NCI-H2029 (cell line): ENCODE measurements at regions not wholly inside any gene's neighbourhood (a gene's known extent, or its start where the extent isn't known, plus 50 kb on each side); places are given as distances from the start of the nearest gene placed in this dataset.

Experiments
- DNase-seq: peaks from one replicate; lab custom pipeline; 2025; lab: John Stamatoyannopoulos, UW

DNA sequence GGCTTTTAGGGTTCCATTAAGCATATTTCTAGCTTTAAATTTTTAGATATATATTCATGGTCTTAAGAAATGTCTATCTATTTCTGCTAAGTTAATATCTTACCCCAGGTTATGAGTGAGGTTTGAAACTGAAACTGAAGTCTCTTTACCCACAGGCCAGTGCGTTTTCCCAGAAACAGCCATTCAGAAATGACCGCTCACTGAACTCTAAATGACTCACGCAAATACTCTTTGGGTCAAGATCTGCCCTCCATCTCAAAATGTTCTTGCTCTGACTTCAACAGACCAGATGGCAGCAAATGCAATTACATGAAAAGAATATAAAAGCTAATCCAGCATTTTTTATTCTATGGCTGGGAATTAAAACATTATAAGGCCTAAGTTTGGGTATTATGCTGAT, 315.2 kb downstream of the TDRD15 start:
- no peak for DNase-seq

GRCh38 chr2:21441442-21441841, 317.7 kb downstream of the TDRD15 start:
- no peak for DNase-seq

- no peak for DNase-seq
Observed at GRCh38 chr2:21443494-21444105, 319.8 kb downstream of the TDRD15 start.

- no peak for DNase-seq
Observed at GRCh38 chr2:21449881-21450280, 326.1 kb downstream of the TDRD15 start.

- DNase-seq = no peak
Observed at GRCh38 chr2:21451403-21451802, 327.6 kb downstream of the TDRD15 start.

DNA sequence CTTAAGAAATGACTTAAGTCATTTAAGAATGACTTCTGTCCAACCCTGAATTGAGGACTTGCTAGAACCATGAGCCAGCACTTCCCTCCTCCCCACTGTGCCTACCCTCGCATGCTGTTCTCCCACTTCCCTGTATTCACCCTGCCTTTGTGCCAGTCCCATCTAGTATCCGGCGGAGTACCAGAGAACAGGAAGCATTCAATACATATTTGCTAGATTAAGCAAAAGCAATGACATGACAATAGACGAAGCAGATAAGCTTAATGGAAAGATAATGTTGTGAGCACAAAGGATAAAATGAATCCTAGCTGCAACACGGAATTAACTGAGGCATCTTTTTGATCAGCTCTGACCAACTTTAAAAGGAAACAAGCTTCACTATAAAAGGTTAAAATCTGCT, 328.5 kb downstream of the TDRD15 start:
- DNase-seq = no peak

GRCh38 chr2:21452678-21453077, 328.9 kb downstream of the TDRD15 start:
- DNase-seq = no peak

DNA sequence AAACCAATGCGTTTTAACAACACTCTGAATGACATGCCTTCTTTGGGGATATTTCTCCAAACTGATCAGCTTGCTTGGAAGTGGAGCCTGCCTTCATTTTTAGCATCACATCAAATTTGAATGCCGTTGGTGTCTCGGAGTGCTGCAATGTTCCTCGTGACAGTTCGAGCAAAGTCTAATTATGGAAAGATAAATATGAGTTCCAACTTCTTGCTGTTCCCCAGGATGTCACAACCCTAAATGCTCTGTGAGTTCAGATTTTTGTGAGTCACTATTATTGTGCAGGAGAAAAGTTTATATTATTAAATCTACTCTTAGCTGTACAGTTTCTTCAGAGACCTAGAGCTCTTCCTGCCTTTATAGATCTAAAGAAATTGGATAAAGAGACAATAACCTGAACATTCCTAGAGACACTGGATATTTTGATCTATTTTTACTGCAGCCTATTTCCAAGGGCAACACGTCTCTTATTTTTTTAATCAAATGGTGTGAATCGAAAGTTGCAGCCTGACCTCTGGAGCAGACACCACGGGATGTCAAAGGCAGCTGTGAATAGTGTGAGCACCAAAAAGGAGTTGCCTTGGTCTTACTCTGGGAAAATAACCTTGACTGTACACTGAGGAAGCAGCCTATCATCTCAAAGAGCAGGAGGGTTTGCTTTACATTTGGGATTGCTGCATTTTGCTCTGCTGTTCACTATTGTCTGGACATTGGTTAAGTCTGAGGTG, 330.1 kb downstream of the TDRD15 start:
- DNase-seq = no peak

DNA sequence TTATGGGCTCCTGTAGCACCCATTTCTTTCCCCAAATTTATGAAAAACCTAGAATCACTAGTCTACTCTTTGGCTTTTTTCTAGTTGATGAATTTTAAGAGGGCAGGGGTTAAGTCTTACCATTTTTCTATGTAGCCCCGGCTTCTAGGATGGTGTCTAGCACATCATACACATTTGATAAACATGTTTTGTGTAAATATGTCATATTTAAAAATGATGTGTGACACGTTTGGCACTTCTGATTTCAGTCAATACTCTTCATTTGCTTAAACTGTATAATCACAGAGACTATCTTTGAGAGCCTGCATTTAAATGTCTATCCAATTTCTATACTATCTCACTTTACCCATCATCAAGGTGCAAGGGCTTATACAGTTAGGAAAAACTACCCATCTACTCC, 331.1 kb downstream of the TDRD15 start:
- no peak for DNase-seq

DNA sequence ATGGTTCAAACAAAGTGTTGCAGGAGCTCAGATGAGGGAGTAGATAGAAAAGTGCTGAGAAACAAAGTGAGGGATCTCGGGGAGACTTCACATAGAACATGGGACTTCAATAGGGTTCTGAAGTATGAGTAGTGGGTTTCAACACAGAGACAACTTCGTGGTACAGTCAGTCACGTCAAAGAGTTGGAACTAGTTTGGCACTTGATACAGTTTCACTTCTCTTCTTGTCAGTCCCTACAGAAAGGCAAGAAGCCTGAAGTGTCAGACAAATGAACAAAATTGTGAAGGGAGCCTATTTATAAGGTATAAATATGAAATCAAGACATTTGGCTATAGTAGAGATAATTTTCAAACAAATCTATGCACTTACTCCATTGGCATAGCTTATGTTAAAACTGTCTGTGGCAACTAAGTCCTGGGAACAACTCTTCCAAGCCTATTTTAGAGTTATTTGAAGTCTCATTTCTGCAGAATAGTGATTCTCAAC, 338.0 kb downstream of the TDRD15 start:
- no peak for DNase-seq

GRCh38 chr2:21466341-21466927, 342.7 kb downstream of the TDRD15 start:
- no peak for DNase-seq

- DNase-seq = no peak
Observed at GRCh38 chr2:21467280-21467818, 343.6 kb downstream of the TDRD15 start.

GRCh38 chr2:21467910-21468309, 344.1 kb downstream of the TDRD15 start:
- no peak for DNase-seq

- DNase-seq = no peak
Observed at GRCh38 chr2:21468624-21469023, 344.9 kb downstream of the TDRD15 start.

DNA sequence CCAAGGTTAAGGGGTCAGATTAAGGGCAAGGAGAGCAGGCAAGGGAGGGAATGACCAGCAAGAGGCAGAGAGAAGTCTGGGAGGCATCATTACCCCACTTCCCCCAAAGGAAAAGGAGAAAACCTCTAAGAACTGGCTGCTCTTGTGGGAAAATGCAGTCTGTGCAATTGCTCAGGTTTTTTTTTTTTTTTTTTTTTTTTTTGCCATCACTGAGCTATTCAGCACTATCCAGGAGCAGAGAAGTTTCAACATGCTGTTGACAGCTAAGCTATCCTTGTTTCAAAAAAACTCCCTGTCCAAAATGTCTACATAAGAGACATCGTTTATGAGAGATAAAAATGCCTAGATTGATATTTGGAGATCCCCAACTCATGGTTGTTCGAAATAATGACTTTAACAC, 345.4 kb downstream of the TDRD15 start:
- no peak for DNase-seq

DNA sequence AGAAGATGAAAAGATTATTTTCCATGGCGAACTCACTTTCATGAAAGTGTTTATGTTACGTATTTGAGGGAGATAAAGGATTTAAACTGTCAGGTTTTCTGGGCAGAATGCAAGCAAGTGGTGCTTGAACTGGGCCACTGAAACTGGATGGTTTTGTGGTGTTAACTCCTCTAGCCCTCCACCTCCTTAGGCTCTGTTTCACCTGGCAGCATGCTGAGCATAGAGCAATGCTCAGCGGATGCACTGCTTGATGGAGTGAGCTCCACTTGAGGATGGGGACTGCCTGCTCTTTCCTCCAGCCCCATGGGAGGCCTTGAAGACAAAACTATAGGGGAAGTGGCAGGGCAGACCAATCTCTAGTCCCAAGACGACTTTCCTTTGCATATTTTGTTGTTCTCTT, 345.8 kb downstream of the TDRD15 start:
- DNase-seq = no peak

DNA sequence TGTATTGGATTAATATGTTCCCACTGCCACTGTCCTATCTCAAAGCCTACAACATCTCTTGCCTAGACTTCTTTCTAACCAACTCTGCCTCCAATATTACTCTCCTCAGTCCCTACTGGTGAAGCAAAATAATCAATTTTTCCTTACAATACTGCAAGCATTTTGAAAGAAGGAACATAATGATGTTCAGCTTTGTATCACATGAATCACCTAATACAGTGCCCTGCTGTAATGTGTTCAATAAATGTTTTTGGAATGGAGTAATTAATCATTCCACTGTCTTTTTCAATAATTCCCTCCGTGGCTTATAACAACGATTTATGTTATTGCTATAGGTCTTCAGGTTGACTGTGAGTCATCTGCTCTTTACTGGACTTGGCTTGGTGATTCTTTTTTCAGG, 356.4 kb downstream of the TDRD15 start:
- DNase-seq = no peak

- DNase-seq = no peak
Observed at GRCh38 chr2:21484643-21485042, 360.9 kb downstream of the TDRD15 start.

- no peak for DNase-seq
Observed at GRCh38 chr2:21486445-21486844, 362.7 kb downstream of the TDRD15 start.

GRCh38 chr2:21489080-21489479, 365.3 kb downstream of the TDRD15 start:
- DNase-seq = no peak

- no peak for DNase-seq
Observed at GRCh38 chr2:21498016-21498415, 374.2 kb downstream of the TDRD15 start.

DNA sequence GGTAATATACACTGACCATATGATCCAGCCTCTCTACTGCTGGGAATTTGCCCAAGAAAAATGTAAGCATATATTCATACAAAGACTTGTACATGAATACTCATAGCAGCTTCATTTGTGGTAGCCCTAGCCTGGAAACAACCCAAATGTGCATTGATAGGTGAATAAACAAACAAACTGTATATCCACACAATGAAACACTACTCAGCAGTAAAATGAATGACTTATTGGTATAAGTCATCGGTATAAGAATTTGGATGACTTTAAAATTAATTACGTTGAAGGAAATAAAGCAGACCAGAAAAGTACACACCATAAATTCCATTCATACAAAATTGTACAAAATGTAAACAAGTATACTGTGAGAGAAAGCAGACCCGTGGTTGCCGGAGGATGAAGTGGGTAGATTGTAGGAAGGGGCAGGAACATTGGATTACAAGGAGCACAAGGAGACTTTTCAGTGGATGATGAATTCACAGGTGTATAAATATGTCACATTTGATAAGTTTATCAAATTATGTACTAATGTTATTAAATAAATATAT, 376.7 kb downstream of the TDRD15 start:
- DNase-seq = no peak
